Keratinocyte (primary cell): ENCODE measurements at regions not wholly inside any gene's neighbourhood (a gene's known extent, or its start where the extent isn't known, plus 50 kb on each side); places are given as distances from the start of the nearest gene placed in this dataset.
"Not testable (repeated sequence)": the region's sequence is repeated elsewhere in the genome, so short reads cannot be mapped to it uniquely, and the experiment has no call there.

Experiments
- DNase-seq: peaks from one replicate; pipeline ENCODE4 v3.0.0-alpha.2; 2011; ENCODE audit warnings: low read depth, missing footprints, low spot score
- FAIRE-seq: peaks from 2 replicates; lab custom pipeline; 2011; peaks lifted over from hg19 to GRCh38; lab: Jason Lieb, UNC
- H2AFZ ChIP-seq: 2 replicates; pipeline ENCODE4 v1.6.0; 2012; ENCODE audit warnings: low read length, control low read depth, inconsistent platforms; ENCODE audit not compliant: control insufficient read depth
- H3K27ac ChIP-seq: 2 replicates; pipeline ENCODE4 v1.5.1; 2011; ENCODE audit warnings: low read length; ENCODE audit not compliant: control insufficient read depth, insufficient read depth
- H3K27me3 ChIP-seq: 3 replicates; pipeline ENCODE4 v1.6.0; 2011; ENCODE audit warnings: low read length; ENCODE audit not compliant: control insufficient read depth, insufficient read depth; ENCODE audit errors: extremely low read depth
- H3K36me3 ChIP-seq, 2 experiments: 2 replicates in 1 of 2; 3 replicates in 1 of 2; pipeline ENCODE4 v1.5.1; 2011; ENCODE audit warnings: low read length in 2 of 2, mild to moderate bottlenecking in 1 of 2; ENCODE audit not compliant: control insufficient read depth in 2 of 2, insufficient read depth in 2 of 2; ENCODE audit errors: extremely low read depth in 1 of 2
- H3K4me1 ChIP-seq: 3 replicates; pipeline ENCODE4 v1.5.1; 2011; ENCODE audit warnings: low read length; ENCODE audit not compliant: control insufficient read depth, insufficient read depth; ENCODE audit errors: extremely low read depth
- H3K4me2 ChIP-seq: 3 replicates; pipeline ENCODE4 v1.6.0; 2011; ENCODE audit warnings: low read depth, low read length; ENCODE audit not compliant: control insufficient read depth, insufficient read depth; ENCODE audit errors: extremely low read depth
- H3K4me3 ChIP-seq, 3 experiments: fragments of 200-600 bp in 1 of 3; sonication (generic) in 1 of 3; 2 replicates in 2 of 3; 3 replicates in 1 of 3; pipeline ENCODE4 v1.5.1; 2011 to 2016; ENCODE audit warnings: low read length in 3 of 3, mild to moderate bottlenecking in 3 of 3, control low read depth in 2 of 3, inconsistent platforms in 1 of 3, low read depth in 1 of 3, mixed read lengths in 1 of 3, mixed run types in 1 of 3, moderate library complexity in 1 of 3; ENCODE audit not compliant: control insufficient read depth in 2 of 3, insufficient read depth in 2 of 3; ENCODE audit errors: extremely low read depth in 1 of 3
- H3K79me2 ChIP-seq: 2 replicates; pipeline ENCODE4 v1.6.0; 2012; ENCODE audit warnings: low read length; ENCODE audit not compliant: control insufficient read depth, insufficient read depth
- H3K9ac ChIP-seq: 3 replicates; pipeline ENCODE4 v1.6.0; 2011; ENCODE audit warnings: low read length; ENCODE audit not compliant: control insufficient read depth, insufficient read depth; ENCODE audit errors: extremely low read depth
- H3K9me1 ChIP-seq: 3 replicates; pipeline ENCODE4 v1.6.0; 2011; ENCODE audit warnings: low read length; ENCODE audit not compliant: control insufficient read depth, insufficient read depth; ENCODE audit errors: extremely low read depth
- H3K9me3 ChIP-seq: 2 replicates; pipeline ENCODE4 v1.5.1; 2012; ENCODE audit warnings: low read depth, low read length; ENCODE audit not compliant: control insufficient read depth
- H4K20me1 ChIP-seq: 3 replicates; pipeline ENCODE4 v1.6.0; 2011; ENCODE audit warnings: low read length; ENCODE audit not compliant: control insufficient read depth, insufficient read depth; ENCODE audit errors: extremely low read depth
- EZH2 ChIP-seq: IDR thresholded peaks from one replicate; pipeline ENCODE4 v1.6.1; 2012; ENCODE audit warnings: inconsistent platforms, mild to moderate bottlenecking, low read length, moderate library complexity
- dilution Hi-C: fragments of 300-500 bp; cut with MboI; formaldehyde crosslinking; loops from one replicate; pipeline ENCODE4 v1.7.0; 2020; ENCODE audit warnings: low sequenced_read_pairs; ENCODE audit not compliant: extremely low pct_ligation_motif_present
- TF ChIP-seq, protein P1 (sequence below), 3 experiments: IDR thresholded peaks in 1 of 3; conservative IDR thresholded peaks in 1 of 3; optimal IDR thresholded peaks in 1 of 3; 2 replicates in 2 of 3; 3 replicates in 1 of 3; pipeline versions ENCODE3 to v1.5.1; 2011; ENCODE audit warnings: low read length in 3 of 3, mild to moderate bottlenecking in 3 of 3, moderate library complexity in 2 of 3, control low read depth in 1 of 3, inconsistent platforms in 1 of 3; ENCODE audit not compliant: insufficient read depth in 2 of 3; ENCODE audit errors: extremely low read depth in 1 of 3

GRCh38 chr5:26487553-26487952, 550.8 kb downstream of the CDH9 start:
- dilution Hi-C loops, result no loop called here
- Histone ChIP-seq H4K20me1 (no peaks in the 10 kb centered on the region), H3K4me3 (no peak overlapping the region), H3K79me2 (no peaks in the 10 kb centered on the region), H2AFZ (no peak overlapping the region), H3K9ac (no peak overlapping the region), H3K4me1 (no peaks in the 10 kb centered on the region), H3K9me1 (no peaks in the 10 kb centered on the region), H3K36me3 (no peaks in the 10 kb centered on the region), H3K27ac (no peak overlapping the region), H3K9me3 (peaks cover 2% of the 10 kb centered on the region), H3K4me2 (no peak overlapping the region), H3K27me3 (no peaks in the 10 kb centered on the region)
- DNase-seq (no peak), FAIRE-seq (no peak)
- TF ChIP-seq, protein P1, sequence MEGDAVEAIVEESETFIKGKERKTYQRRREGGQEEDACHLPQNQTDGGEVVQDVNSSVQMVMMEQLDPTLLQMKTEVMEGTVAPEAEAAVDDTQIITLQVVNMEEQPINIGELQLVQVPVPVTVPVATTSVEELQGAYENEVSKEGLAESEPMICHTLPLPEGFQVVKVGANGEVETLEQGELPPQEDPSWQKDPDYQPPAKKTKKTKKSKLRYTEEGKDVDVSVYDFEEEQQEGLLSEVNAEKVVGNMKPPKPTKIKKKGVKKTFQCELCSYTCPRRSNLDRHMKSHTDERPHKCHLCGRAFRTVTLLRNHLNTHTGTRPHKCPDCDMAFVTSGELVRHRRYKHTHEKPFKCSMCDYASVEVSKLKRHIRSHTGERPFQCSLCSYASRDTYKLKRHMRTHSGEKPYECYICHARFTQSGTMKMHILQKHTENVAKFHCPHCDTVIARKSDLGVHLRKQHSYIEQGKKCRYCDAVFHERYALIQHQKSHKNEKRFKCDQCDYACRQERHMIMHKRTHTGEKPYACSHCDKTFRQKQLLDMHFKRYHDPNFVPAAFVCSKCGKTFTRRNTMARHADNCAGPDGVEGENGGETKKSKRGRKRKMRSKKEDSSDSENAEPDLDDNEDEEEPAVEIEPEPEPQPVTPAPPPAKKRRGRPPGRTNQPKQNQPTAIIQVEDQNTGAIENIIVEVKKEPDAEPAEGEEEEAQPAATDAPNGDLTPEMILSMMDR (optimal IDR thresholded peaks at IDR 0.05 in 1 of 3, IDR thresholded peaks at IDR 0.05 in 1 of 3, conservative IDR thresholded peaks at IDR 0.05 in 1 of 3; ENCODE audit: extremely low read depth in 1 of 3, insufficient read depth in 2 of 3, low read length in 3 of 3), result no peak
- no peak for TF ChIP-seq EZH2

- no peaks in the 10 kb centered on the region for H3K36me3 ChIP-seq
- no peaks in the 10 kb centered on the region for H3K9me1 ChIP-seq
Measured at GRCh38 chr5:26486631-26487030, 551.8 kb downstream of the CDH9 start.

GRCh38 chr5:26485146-26485860, 553.1 kb downstream of the CDH9 start:
- FAIRE-seq, H3K9me3 ChIP-seq, H3K4me3 ChIP-seq, DNase-seq, H3K79me2 ChIP-seq, H3K9ac ChIP-seq, H4K20me1 ChIP-seq, H3K4me2 ChIP-seq, dilution Hi-C loops, H3K9me1 ChIP-seq, H3K27me3 ChIP-seq, H2AFZ ChIP-seq, H3K27ac ChIP-seq, H3K36me3 ChIP-seq, H3K4me1 ChIP-seq: not testable (repeated sequence)

More at GRCh38 chr5:26486631-26487030, 551.8 kb downstream of the CDH9 start:
- Histone ChIP-seq H3K4me1 (no peaks in the 10 kb centered on the region), H3K4me3 (no peak overlapping the region), H3K4me2 (no peak overlapping the region), H3K9me3 (peaks cover 2% of the 10 kb centered on the region), H3K27me3 (no peaks in the 10 kb centered on the region), H4K20me1 (no peaks in the 10 kb centered on the region), H2AFZ (no peak overlapping the region), H3K9ac (no peak overlapping the region), H3K27ac (no peak overlapping the region), H3K79me2 (no peaks in the 10 kb centered on the region)
- TF ChIP-seq, protein P1 (optimal IDR thresholded peaks at IDR 0.05 in 1 of 3, IDR thresholded peaks at IDR 0.05 in 1 of 3, conservative IDR thresholded peaks at IDR 0.05 in 1 of 3; ENCODE audit: extremely low read depth in 1 of 3, insufficient read depth in 2 of 3, low read length in 3 of 3), result no peak
- TF ChIP-seq EZH2, result no peak
- dilution Hi-C loops, result no loop called here
- DNase-seq (no peak), FAIRE-seq (no peak)
